SU-DHL-6 (cell line): ENCODE measurements at regions not wholly inside any gene's neighbourhood (a gene's known extent, or its start where the extent isn't known, plus 50 kb on each side); places are given as distances from the start of the nearest gene placed in this dataset.
"Not testable (repeated sequence)": the region's sequence is repeated elsewhere in the genome, so short reads cannot be mapped to it uniquely, and the experiment has no call there.

Experiments used
- H2AFZ ChIP-seq: fragments of 200-600 bp; sonication (generic); 2 replicates; pipeline ENCODE4 v1.6.1; 2014; ENCODE audit warnings: low read depth, mild to moderate bottlenecking, moderate library complexity, mixed read lengths, antibody characterized with exemption, low read length; ENCODE audit not compliant: severe bottlenecking
- H3F3A ChIP-seq: fragments of 200-600 bp; shearing (Covaris generic); 2 replicates; pipeline ENCODE4 v1.6.0; 2016; ENCODE audit warnings: antibody characterized with exemption, mild to moderate bottlenecking; ENCODE audit not compliant: insufficient read depth
- H3K27ac ChIP-seq: fragments of 200-600 bp; sonication (generic); 2 replicates; pipeline ENCODE4 v1.5.1; 2016; ENCODE audit warnings: low read depth, mild to moderate bottlenecking, low read length, moderate library complexity, mixed read lengths
- H3K27me3 ChIP-seq: fragments of 200-600 bp; sonication (generic), shearing (Covaris generic); 2 replicates; pipeline ENCODE4 v1.6.0; 2014; ENCODE audit warnings: mild to moderate bottlenecking, low read length
- H3K36me3 ChIP-seq: fragments of 200-600 bp; sonication (generic); 2 replicates; pipeline ENCODE4 v1.6.1; 2014; ENCODE audit warnings: mild to moderate bottlenecking, low read length, mixed read lengths
- H3K4me2 ChIP-seq: fragments of 300-600, 200-600 bp; shearing (Covaris generic), sonication (generic); 2 replicates; pipeline ENCODE4 v1.6.0; 2014; ENCODE audit warnings: low read length, low read depth, mild to moderate bottlenecking; ENCODE audit not compliant: poor library complexity, severe bottlenecking
- H3K4me3 ChIP-seq: fragments of 200-600 bp; sonication (generic); 2 replicates; pipeline ENCODE4 v1.5.1; 2014; ENCODE audit warnings: antibody characterized with exemption, low read length, mild to moderate bottlenecking, mixed read lengths; ENCODE audit not compliant: insufficient read depth, poor library complexity, severe bottlenecking
- H3K79me2 ChIP-seq: fragments of 200-600 bp; sonication (generic); 2 replicates; pipeline ENCODE4 v1.6.1; 2014; ENCODE audit warnings: mild to moderate bottlenecking, low read length, moderate library complexity; ENCODE audit not compliant: insufficient read depth
- H3K9ac ChIP-seq: fragments of 200-600 bp; sonication (generic); 2 replicates; pipeline ENCODE4 v1.7.0; 2014; ENCODE audit warnings: mild to moderate bottlenecking, low read length
- H3K9me2 ChIP-seq: fragments of 200-600 bp; sonication (generic); replicated peaks from 2 replicates; pipeline ENCODE4 v1.6.1; 2014; ENCODE audit warnings: low read length; ENCODE audit not compliant: insufficient read depth
- H3K9me3 ChIP-seq: fragments of 200-600 bp; sonication (generic); 2 replicates; pipeline ENCODE4 v1.6.1; 2014; ENCODE audit warnings: low read length, mixed read lengths; ENCODE audit not compliant: insufficient read depth
- H4K20me1 ChIP-seq: fragments of 200-600 bp; sonication (generic); 2 replicates; pipeline ENCODE4 v1.6.1; 2014; ENCODE audit warnings: low read depth, mild to moderate bottlenecking, antibody characterized with exemption, low read length, moderate library complexity, mixed read lengths
- EZH2phosphoT487 ChIP-seq: fragments of 200-600 bp; sonication (generic), shearing (Covaris generic); conservative IDR thresholded peaks from 2 replicates; pipeline ENCODE4 v1.6.1; 2018; ENCODE audit warnings: mild to moderate bottlenecking, antibody characterized with exemption, low read length, moderate library complexity, mixed read lengths
- TF ChIP-seq, protein P1 (sequence below): fragments of 200-600 bp; sonication (generic); IDR thresholded peaks from one replicate; pipeline ENCODE4 v1.5.1; 2017; ENCODE audit warnings: antibody characterized with exemption, mild to moderate bottlenecking, low read length, moderate library complexity; ENCODE audit not compliant: insufficient read depth, poor library complexity, severe bottlenecking

DNA sequence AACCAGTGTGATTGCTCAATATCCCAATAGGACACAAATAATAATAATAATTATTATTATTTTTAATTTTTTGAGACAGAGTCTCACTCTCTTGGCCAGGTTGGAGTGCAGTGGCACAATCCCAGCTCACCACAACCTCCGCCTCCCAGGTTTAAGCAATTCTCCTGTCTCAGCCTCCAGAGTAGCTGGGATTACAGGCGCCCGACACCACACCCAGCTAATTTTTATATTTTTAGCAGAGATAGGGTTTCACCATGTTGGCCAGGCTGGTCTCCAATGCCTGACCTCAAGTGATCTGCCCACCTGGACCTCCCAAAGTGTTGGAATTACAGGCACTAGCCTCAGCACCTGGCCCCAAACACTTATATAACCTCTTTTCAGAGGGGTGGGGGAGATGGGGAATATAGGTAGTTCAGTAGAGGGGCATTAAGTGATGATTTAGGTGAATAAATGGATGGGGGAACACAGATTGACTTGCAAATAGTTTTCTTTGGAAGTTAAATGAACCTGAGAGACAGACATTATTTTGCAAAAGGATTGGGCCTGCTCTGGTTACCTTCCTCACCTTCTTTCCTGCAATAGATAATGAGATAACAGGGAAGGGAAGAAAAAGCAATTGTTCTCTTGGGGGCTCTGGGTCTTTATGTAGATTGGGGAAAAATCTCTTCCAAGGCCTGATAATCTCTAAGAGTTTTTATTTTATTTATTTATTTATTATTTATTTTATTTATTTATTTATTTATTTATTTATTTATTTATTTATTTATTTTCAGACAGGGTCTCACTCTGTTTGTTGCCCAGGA is 57.7 kb downstream of the RESF1 start:
- no peaks in the 10 kb centered on the region for H3K27me3 ChIP-seq
- no peaks in the 10 kb centered on the region for H3F3A ChIP-seq
- H3K27ac ChIP-seq = no peak overlapping the region
- no peak overlapping the region for H3K4me2 ChIP-seq
- no peaks in the 10 kb centered on the region for H3K9me3 ChIP-seq
- H3K79me2 ChIP-seq = no peaks in the 10 kb centered on the region
- no peak overlapping the region for H2AFZ ChIP-seq
- no peaks in the 10 kb centered on the region for H4K20me1 ChIP-seq
- H3K36me3 ChIP-seq = no peaks in the 10 kb centered on the region
- no peak overlapping the region for H3K4me3 ChIP-seq
- no peaks in the 10 kb centered on the region for H3K9me2 ChIP-seq
- H3K9ac ChIP-seq = no peak overlapping the region
- TF ChIP-seq, protein P1, sequence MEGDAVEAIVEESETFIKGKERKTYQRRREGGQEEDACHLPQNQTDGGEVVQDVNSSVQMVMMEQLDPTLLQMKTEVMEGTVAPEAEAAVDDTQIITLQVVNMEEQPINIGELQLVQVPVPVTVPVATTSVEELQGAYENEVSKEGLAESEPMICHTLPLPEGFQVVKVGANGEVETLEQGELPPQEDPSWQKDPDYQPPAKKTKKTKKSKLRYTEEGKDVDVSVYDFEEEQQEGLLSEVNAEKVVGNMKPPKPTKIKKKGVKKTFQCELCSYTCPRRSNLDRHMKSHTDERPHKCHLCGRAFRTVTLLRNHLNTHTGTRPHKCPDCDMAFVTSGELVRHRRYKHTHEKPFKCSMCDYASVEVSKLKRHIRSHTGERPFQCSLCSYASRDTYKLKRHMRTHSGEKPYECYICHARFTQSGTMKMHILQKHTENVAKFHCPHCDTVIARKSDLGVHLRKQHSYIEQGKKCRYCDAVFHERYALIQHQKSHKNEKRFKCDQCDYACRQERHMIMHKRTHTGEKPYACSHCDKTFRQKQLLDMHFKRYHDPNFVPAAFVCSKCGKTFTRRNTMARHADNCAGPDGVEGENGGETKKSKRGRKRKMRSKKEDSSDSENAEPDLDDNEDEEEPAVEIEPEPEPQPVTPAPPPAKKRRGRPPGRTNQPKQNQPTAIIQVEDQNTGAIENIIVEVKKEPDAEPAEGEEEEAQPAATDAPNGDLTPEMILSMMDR = no peak
- TF ChIP-seq EZH2phosphoT487 = no peak

DNA sequence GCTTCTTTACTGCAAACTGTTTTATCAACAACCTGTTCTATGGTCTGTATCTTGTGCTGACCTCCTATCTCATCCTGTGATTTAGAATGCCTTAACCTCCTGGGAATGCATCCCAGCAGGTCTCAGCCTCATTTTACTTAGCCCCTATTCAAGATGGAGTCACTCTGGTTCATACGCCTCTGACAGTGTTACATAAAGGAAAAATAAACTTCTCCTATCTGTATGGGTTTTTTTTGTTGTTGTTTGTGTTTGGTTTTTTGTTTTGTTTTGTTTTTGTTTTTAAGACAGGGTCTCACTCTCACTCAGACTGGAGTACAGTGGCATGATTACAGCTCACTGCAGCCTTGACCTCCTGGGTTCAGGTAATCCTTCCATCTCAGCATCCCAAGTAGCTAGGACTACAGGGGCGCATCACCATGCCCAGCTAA is 62.1 kb downstream of the RESF1 start:
- H4K20me1 ChIP-seq = no peaks in the 10 kb centered on the region
- no peak overlapping the region for H2AFZ ChIP-seq
- H3K9me2 ChIP-seq = no peaks in the 10 kb centered on the region
- H3K9ac ChIP-seq = no peak overlapping the region
- H3K4me2 ChIP-seq = no peak overlapping the region
- H3K4me3 ChIP-seq = no peak overlapping the region
- no peaks in the 10 kb centered on the region for H3K79me2 ChIP-seq
- H3K36me3 ChIP-seq = no peaks in the 10 kb centered on the region
- H3K9me3 ChIP-seq = no peaks in the 10 kb centered on the region
- H3F3A ChIP-seq = no peaks in the 10 kb centered on the region
- no peaks in the 10 kb centered on the region for H3K27me3 ChIP-seq
- no peak for TF ChIP-seq EZH2phosphoT487
- TF ChIP-seq, protein P1 = no peak
- no peak overlapping the region for H3K27ac ChIP-seq

DNA sequence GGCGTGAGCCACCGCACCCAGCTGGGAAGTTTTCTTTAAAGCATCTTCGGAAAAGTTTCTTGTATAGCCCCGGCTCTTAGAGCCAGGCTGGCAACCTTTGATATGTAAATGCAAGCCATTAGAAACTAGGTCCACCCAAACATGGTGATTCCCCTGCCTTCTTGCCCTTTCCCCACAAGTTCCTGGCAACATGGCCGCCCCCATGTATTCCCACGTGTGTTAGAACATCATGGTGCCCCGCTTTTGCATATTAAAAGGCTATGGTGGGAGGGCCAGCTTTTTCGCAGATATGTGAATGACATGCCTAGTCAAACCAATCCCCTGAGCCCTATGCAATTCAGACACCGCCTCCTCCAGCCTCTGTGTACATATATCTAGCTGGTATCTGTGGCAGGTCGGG is 63.2 kb downstream of the RESF1 start:
- not testable (repeated sequence) for H3K27me3 ChIP-seq, H3K9me2 ChIP-seq, H3K4me3 ChIP-seq, H2AFZ ChIP-seq, H3K4me2 ChIP-seq, H3K79me2 ChIP-seq, H3K27ac ChIP-seq, H3K9ac ChIP-seq, H4K20me1 ChIP-seq, H3F3A ChIP-seq, H3K36me3 ChIP-seq, H3K9me3 ChIP-seq

DNA sequence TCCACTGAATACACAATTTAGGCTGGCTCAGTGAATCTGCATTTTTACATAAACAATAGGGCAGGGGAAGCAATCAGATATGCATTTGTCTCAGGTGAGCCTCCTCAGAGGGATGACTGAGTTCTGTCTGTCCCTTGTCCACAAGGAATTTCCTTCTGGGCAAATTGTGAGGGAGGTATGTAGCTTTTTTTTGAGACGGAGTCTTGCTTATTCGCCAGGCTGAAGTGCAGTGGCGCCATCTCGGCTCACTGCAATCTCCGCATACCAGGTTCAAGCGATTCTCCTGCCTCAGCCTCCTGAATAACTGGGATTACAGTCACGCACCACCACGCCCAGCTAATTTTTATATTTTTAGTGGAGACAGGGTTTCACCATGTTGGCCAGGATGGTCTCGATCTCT is 64.6 kb downstream of the RESF1 start:
- not testable (repeated sequence) for H3K4me2 ChIP-seq, H2AFZ ChIP-seq, H4K20me1 ChIP-seq, H3K79me2 ChIP-seq, H3K27ac ChIP-seq, H3K9me3 ChIP-seq, H3K9me2 ChIP-seq, H3K36me3 ChIP-seq, H3K27me3 ChIP-seq, H3K9ac ChIP-seq, H3K4me3 ChIP-seq, H3F3A ChIP-seq
